Activated T-helper 17 cell treated with anti-CD3 and anti-CD28 coated beads, Interleukin-2, amount 50 U/mL, for 72 hours (primary cell): ENCODE measurements at regions not wholly inside any gene's neighbourhood (a gene's known extent, or its start where the extent isn't known, plus 50 kb on each side); places are given as distances from the start of the nearest gene placed in this dataset.

Experiments
- ATAC-seq: fragments of 150-1000 bp; cut with Tn5 transposase; replicated peaks from 2 replicates; pipeline ENCODE4 v1.10.0; 2021; ENCODE audit warnings: mild to moderate bottlenecking, moderate library complexity
- H3K27ac Mint-ChIP-seq: one replicate; pipeline ENCODE4 v1.8.0; 2022; ENCODE audit warnings: mixed read lengths
- H3K27me3 Mint-ChIP-seq: one replicate; pipeline ENCODE4 v1.8.0; 2022; ENCODE audit warnings: mixed read lengths
- H3K36me3 Mint-ChIP-seq: one replicate; pipeline ENCODE4 v1.8.0; 2022; ENCODE audit warnings: low read depth, mild to moderate bottlenecking, mixed read lengths
- H3K4me1 Mint-ChIP-seq: one replicate; pipeline ENCODE4 v1.8.0; 2022; ENCODE audit warnings: mixed read lengths
- H3K4me3 Mint-ChIP-seq: one replicate; pipeline ENCODE4 v1.8.0; 2022; ENCODE audit warnings: mild to moderate bottlenecking, mixed read lengths
- H3K9me3 Mint-ChIP-seq: one replicate; pipeline ENCODE4 v1.8.0; 2022; ENCODE audit warnings: mixed read lengths

DNA sequence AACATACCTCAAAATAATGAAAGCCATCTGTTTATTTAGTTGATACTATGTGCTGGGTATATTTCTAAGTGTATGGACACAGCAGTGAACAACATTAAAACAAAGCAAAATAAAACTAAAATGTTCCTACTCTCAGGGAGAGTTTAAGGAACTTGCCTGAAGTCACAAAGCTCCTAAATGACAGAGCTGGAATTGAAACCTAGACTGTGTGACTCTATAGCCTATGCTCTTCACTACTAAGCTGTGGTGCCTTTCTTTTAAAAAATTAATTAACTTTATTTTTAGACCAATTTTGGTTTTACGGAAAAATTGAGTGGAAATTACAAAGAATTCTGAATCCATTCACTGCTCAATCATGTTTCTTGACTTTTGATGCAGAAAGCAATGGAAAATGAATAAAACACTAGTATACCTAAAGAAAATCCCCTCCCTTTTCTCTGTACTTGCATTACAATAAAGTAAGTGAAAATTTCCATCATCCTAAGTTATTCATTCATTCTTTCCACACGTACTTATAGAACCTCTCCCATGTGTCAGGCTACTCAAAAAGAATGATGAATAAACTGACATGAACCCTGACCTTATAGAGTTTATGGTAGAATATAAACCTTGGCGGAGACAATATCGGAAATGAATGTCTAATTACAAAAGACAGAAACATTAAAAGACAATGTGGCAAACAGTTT, 189.8 kb upstream of the RBMS3 start:
- peak; percentile 43 for ATAC-seq
- Mint-ChIP-seq H3K4me1 (no peaks in the 10 kb centered on the region), H3K27ac (no peak overlapping the region), H3K4me3 (no peak overlapping the region), H3K36me3 (no peaks in the 10 kb centered on the region), H3K27me3 (no peaks in the 10 kb centered on the region), H3K9me3 (peaks cover 16% of the 10 kb centered on the region)

GRCh38 chr3:29091599-29092189, 189.2 kb upstream of the RBMS3 start:
- Mint-ChIP-seq H3K27me3 (no peaks in the 10 kb centered on the region), H3K9me3 (peaks cover 21% of the 10 kb centered on the region), H3K4me1 (no peaks in the 10 kb centered on the region), H3K4me3 (no peak overlapping the region), H3K36me3 (no peaks in the 10 kb centered on the region), H3K27ac (no peak overlapping the region)
- ATAC-seq, result no peak

GRCh38 chr3:29092348-29092747, 188.5 kb upstream of the RBMS3 start:
- no peaks in the 10 kb centered on the region for H3K27me3 Mint-ChIP-seq

GRCh38 chr3:29099296-29099695, 181.6 kb upstream of the RBMS3 start:
- Mint-ChIP-seq H3K4me3 (no peak overlapping the region), H3K27me3 (no peaks in the 10 kb centered on the region), H3K36me3 (no peaks in the 10 kb centered on the region), H3K9me3 (peaks cover 18% of the 10 kb centered on the region), H3K27ac (no peak overlapping the region), H3K4me1 (no peaks in the 10 kb centered on the region)
- ATAC-seq, result no peak

More at GRCh38 chr3:29092348-29092747, 188.5 kb upstream of the RBMS3 start:
- H3K27ac Mint-ChIP-seq, result no peak overlapping the region
- peaks cover 23% of the 10 kb centered on the region for H3K9me3 Mint-ChIP-seq
- no peak overlapping the region for H3K4me3 Mint-ChIP-seq
- H3K36me3 Mint-ChIP-seq, result no peaks in the 10 kb centered on the region
- no peaks in the 10 kb centered on the region for H3K4me1 Mint-ChIP-seq
- ATAC-seq, result no peak

DNA sequence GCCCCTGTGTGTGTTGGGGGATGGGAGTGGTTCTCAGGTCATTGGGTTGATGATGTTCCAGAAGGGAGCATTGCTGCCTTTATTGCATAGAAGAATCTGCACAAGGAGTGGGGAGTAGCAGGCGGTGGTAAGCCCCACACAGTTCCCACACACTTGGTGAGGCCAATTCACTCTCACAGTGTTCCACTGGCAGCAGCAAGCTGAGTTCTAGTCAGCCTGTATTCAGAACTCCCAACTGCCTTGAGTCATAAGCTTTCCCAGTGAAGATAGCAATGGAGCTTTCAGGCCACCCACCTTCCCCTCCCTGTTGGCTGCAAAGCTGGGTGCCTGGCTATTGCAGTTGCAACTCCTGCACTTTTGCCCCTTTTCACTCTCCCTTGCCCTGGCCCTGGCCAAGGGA, 181.1 kb upstream of the RBMS3 start:
- Mint-ChIP-seq H3K36me3 (no peaks in the 10 kb centered on the region), H3K4me3 (no peak overlapping the region), H3K27ac (no peak overlapping the region), H3K4me1 (no peaks in the 10 kb centered on the region), H3K27me3 (no peaks in the 10 kb centered on the region), H3K9me3 (peaks cover 18% of the 10 kb centered on the region)
- ATAC-seq, result no peak

DNA sequence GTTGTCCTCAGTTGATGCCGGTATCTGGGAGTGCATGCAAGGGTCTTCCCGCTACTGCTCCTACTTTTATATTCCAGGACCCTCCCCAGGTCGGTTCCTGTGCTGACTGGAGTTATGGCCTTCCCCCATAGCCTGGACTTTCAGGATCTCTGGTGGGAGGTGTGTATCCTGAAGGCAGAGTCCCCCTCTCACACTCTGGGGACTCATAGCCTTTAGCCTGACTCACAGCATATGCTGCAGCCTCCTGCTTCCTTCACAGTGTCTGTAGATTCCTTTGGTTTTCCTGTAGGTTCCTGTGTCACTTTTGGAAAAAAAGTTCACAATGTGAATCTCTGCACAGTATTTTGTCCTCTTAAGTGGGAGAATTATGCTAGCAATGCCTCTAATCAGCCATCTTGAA, 180.6 kb upstream of the RBMS3 start:
- H3K4me3 Mint-ChIP-seq, result no peak overlapping the region
- no peak overlapping the region for H3K27ac Mint-ChIP-seq
- peaks cover 19% of the 10 kb centered on the region for H3K9me3 Mint-ChIP-seq
- H3K27me3 Mint-ChIP-seq, result no peaks in the 10 kb centered on the region
- no peaks in the 10 kb centered on the region for H3K4me1 Mint-ChIP-seq
- no peaks in the 10 kb centered on the region for H3K36me3 Mint-ChIP-seq
- ATAC-seq, result no peak

DNA sequence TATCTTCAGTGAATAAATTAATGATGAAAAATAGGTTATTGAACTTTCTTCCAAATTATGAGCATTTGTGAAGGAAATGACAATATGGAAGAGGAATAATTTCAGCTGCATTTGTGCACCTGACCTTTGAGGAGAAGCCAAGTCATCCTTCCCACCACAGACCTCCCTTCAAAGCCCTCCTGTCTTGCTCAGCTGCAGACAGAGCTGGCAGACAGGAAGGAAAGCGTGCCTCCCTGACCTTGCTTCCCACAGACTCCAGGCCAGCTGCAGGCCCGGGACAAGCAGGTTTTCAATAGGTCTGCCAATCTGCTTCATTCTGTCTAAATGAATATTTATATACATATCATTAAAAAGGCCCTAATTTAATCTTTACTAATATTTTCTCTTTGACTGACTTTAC, 152.9 kb upstream of the RBMS3 start:
- Mint-ChIP-seq H3K27ac (no peak overlapping the region), H3K4me3 (no peak overlapping the region), H3K36me3 (no peaks in the 10 kb centered on the region), H3K27me3 (no peaks in the 10 kb centered on the region), H3K4me1 (no peaks in the 10 kb centered on the region), H3K9me3 (no peaks in the 10 kb centered on the region)
- no peak for ATAC-seq

GRCh38 chr3:29137601-29138000, 143.3 kb upstream of the RBMS3 start:
- peak; percentile 78 for ATAC-seq
- no peak overlapping the region for H3K4me3 Mint-ChIP-seq

DNA sequence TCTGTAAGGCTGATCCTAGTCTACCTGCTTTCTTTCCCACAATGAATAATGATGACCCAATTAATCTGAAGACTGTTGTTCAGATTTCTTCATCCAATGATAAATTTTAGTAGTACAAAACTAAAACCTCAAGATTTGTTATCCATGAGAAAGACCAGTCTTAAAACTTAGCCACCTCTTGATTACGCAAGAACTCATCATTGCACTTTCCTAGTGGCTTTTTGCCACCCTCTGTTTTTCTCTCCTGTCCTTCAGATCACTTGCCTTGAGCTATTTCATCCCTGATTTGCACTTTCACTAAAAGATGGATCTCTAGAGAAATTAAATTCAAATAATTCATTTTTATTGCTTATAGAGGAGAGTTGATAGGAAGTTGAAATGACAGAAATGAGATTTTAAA, 142.7 kb upstream of the RBMS3 start:
- Mint-ChIP-seq H3K4me1 (no peaks in the 10 kb centered on the region), H3K9me3 (peaks cover 3% of the 10 kb centered on the region), H3K27me3 (no peaks in the 10 kb centered on the region), H3K4me3 (no peak overlapping the region), H3K27ac (no peak overlapping the region), H3K36me3 (no peaks in the 10 kb centered on the region)
- ATAC-seq, result no peak

More at GRCh38 chr3:29137601-29138000, 143.3 kb upstream of the RBMS3 start:
- no peaks in the 10 kb centered on the region for H3K4me1 Mint-ChIP-seq
- H3K27me3 Mint-ChIP-seq, result no peaks in the 10 kb centered on the region
- H3K36me3 Mint-ChIP-seq, result no peaks in the 10 kb centered on the region
- no peak overlapping the region for H3K27ac Mint-ChIP-seq
- H3K9me3 Mint-ChIP-seq, result peaks cover 3% of the 10 kb centered on the region

DNA sequence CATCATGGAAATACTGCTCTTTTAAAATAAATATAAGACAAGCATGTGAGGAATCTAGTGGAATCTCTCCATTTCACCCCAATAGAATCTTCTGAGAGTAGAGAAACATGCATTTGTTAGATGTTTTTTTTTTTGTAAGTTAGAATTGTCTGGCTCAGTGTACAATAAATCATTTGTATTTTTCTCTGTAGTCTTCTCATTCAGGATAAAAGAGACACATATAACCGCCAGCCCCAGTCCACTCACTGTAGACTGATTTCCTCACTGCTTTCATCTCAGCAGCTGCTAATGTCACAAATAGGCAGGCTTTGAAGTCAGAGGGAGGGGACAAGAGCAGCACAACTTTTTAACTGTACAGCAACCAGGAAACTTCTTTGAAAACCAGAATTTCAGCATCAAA, 140.2 kb upstream of the RBMS3 start:
- no peaks in the 10 kb centered on the region for H3K4me1 Mint-ChIP-seq
- H3K27ac Mint-ChIP-seq, result no peak overlapping the region
- H3K9me3 Mint-ChIP-seq, result peaks cover 5% of the 10 kb centered on the region
- no peaks in the 10 kb centered on the region for H3K36me3 Mint-ChIP-seq
- ATAC-seq, result no peak
- H3K27me3 Mint-ChIP-seq, result no peaks in the 10 kb centered on the region
- no peak overlapping the region for H3K4me3 Mint-ChIP-seq

GRCh38 chr3:29141197-29141917, 139.5 kb upstream of the RBMS3 start:
- Mint-ChIP-seq H3K9me3 (peaks cover 5% of the 10 kb centered on the region), H3K27me3 (no peaks in the 10 kb centered on the region), H3K27ac (no peak overlapping the region), H3K4me1 (no peaks in the 10 kb centered on the region), H3K36me3 (no peaks in the 10 kb centered on the region), H3K4me3 (no peak overlapping the region)
- ATAC-seq, result no peak

DNA sequence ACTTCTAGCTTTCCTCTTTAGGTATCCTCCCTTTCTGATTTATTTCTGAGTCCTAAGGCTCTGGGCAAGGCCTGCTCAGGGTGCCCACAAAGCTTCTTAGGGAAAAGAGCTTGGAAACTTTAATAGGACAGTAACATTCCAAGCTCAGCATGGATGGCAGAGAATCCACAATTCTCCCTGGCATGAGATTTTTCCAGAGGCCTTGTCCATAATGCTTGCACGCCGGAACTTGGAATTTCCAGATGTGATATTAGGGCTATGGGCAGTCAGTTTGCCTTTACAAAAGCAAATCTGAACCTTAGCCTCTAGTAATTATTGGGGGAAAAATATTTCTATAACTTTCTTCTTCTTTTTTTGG, 139.0 kb upstream of the RBMS3 start:
- Mint-ChIP-seq H3K9me3 (peaks cover 5% of the 10 kb centered on the region), H3K4me1 (no peaks in the 10 kb centered on the region), H3K36me3 (no peaks in the 10 kb centered on the region), H3K27me3 (no peaks in the 10 kb centered on the region), H3K4me3 (no peak overlapping the region), H3K27ac (no peak overlapping the region)
- no peak for ATAC-seq

GRCh38 chr3:29143151-29143550, 137.7 kb upstream of the RBMS3 start:
- ATAC-seq, result no peak
- Mint-ChIP-seq H3K27ac (no peak overlapping the region), H3K36me3 (no peaks in the 10 kb centered on the region), H3K4me3 (no peak overlapping the region), H3K4me1 (no peaks in the 10 kb centered on the region), H3K9me3 (peaks cover 5% of the 10 kb centered on the region), H3K27me3 (no peaks in the 10 kb centered on the region)

DNA sequence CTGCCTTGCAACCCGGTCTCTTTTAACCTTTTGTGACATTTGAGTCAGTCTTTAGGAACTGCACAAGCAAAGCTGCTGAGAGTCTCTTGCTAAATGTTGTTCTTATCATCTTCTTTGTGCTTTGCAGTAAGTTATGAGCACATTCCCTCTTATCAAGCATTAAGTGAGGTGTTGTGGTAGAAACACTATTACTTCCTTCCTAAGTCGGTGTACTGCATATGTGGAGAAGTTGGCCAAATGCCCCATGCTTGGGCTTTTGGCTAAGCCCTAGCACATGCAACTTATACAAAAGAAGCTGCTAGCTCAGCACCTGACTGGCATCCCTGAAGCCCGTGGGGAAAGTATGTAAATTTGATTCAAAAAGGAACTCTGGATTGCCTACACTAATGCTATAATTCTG, 136.5 kb upstream of the RBMS3 start:
- H3K9me3 Mint-ChIP-seq, result peaks cover 5% of the 10 kb centered on the region
- H3K27ac Mint-ChIP-seq, result no peak overlapping the region
- no peak overlapping the region for H3K4me3 Mint-ChIP-seq

GRCh38 chr3:29144807-29145206, 136.1 kb upstream of the RBMS3 start:
- H3K4me1 Mint-ChIP-seq, result no peaks in the 10 kb centered on the region

More for the DNA sequence above, 136.5 kb upstream of the RBMS3 start:
- Mint-ChIP-seq H3K4me1 (no peaks in the 10 kb centered on the region), H3K36me3 (no peaks in the 10 kb centered on the region), H3K27me3 (no peaks in the 10 kb centered on the region)
- no peak for ATAC-seq

More at GRCh38 chr3:29144807-29145206, 136.1 kb upstream of the RBMS3 start:
- no peak overlapping the region for H3K27ac Mint-ChIP-seq
- H3K36me3 Mint-ChIP-seq, result no peaks in the 10 kb centered on the region
- no peak for ATAC-seq
- no peak overlapping the region for H3K4me3 Mint-ChIP-seq
- peaks cover 5% of the 10 kb centered on the region for H3K9me3 Mint-ChIP-seq
- H3K27me3 Mint-ChIP-seq, result no peaks in the 10 kb centered on the region
